Medulla oblongata (tissue), 1 donor: ENCODE measurements at regions not wholly inside any gene's neighbourhood (a gene's known extent, or its start where the extent isn't known, plus 50 kb on each side); places are given as distances from the start of the nearest gene placed in this dataset.

Source experiments
- DNase-seq: peaks from one replicate; pipeline ENCODE4 v3.0.0-alpha.2; 2015; ENCODE audit errors: extremely low spot score

DNA sequence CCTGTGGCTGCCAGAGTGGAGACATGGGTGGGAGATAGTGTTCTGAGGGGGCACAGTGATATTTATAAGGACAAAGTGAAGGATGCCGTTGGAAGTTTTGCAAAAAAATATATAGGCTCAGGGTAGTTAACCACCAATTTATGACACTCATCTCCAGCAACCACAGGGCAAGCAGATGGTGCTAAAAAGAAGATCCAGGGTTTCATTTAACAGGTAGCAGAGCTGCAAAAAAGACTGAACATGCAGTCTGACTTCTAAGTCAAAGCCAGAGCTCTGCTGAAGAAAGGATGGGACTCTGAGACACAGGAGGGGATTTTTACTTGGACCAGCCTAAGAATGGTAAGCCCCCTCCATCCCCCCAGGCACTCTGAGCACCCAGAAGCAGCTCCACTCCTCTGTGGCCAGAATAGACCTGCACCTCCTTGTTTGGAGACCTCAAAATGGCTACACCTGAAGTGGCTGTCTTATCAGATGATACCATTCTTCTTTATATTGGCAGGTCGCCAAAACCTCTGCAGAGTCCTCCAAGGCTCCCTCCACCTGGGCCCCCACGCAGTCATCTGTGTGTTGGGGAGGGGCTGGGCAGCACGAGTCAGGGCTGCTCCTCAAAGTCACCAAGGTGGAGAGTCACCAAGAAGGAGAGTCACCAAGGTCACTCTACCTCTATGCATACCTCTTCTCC, 161.4 kb upstream of the FAM9B start:
- DNase-seq, result no peak

DNA sequence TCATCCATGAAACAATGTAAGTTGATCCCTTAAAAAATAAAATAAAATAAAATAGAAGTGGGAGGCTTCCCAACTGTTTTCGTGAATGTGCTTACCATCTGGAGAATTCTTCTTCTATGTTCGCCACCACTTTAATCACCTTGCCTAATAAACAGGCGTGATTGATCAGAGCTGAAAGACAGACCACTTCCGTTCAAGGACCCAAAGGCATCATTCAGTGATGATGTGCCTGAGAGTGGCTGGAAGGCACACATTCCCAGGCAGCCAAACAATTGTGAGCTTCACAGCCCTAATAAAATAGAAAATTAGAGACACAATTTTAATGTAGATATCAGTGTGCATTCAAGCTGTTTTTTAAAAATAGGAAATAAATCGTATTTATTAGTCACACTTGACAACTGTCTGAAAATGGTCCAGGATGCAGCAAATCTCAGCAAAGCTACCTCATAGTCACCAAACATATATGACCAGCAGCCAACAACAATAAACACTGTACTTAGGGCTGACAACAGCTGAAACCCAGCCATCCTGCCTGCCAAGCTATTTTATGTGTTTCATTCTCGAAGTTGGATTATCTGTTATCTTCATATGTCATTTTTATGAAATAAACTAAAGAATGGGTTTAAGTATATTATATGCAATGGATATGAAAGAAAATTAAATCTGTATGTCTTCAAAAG, 163.2 kb upstream of the FAM9B start:
- no peak for DNase-seq

- DNase-seq, result no peak
Measured at GRCh38 chrX:9204560-9204959, 170.6 kb upstream of the FAM9B start.

- no peak for DNase-seq
Measured at GRCh38 chrX:9205599-9206223, 171.8 kb upstream of the FAM9B start.

DNA sequence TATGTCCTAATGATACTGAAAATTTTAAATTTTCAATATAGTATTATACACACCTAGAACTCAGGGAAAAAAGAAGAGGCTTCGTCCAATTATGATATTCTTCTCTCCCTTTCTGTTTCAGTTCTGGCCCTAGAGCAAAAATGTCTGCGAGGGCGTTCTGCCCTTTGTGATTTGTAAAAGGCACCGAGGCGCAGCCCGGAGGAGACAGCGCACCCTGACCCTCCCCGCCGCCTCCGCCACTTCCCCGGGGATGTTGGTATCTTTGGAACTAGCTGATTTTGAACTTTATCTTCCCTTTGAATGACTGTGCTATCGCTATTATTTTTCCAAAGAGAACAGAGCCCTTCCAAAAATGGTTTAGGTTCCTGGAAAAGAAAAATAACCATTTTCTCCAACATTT, 173.2 kb upstream of the FAM9B start:
- DNase-seq, result no peak

DNA sequence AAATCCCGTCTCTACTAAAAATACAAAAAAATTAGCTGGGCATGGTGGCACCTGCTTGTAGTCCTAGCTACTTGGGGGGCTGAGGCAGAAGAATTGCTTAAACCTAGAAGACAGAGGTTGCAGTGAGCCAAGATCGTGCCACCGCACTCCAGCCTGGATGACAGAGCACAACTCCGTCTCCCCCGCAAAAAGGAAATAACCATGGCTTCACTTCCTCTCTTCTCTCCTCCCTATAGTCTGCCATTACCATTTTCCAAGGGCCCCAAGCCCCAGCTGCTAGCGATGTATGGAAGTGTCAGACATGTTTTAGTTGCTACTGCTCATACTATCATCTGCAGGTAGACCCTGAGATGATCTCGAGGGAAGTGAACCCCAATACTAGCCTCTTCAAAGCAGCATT, 177.3 kb upstream of the FAM9B start:
- no peak for DNase-seq

- no peak for DNase-seq
Measured at GRCh38 chrX:9221781-9222180, 187.9 kb upstream of the FAM9B start.

GRCh38 chrX:9222299-9222698, 188.4 kb upstream of the FAM9B start:
- DNase-seq, result no peak

GRCh38 chrX:9227276-9227675, 193.3 kb upstream of the FAM9B start:
- no peak for DNase-seq

DNA sequence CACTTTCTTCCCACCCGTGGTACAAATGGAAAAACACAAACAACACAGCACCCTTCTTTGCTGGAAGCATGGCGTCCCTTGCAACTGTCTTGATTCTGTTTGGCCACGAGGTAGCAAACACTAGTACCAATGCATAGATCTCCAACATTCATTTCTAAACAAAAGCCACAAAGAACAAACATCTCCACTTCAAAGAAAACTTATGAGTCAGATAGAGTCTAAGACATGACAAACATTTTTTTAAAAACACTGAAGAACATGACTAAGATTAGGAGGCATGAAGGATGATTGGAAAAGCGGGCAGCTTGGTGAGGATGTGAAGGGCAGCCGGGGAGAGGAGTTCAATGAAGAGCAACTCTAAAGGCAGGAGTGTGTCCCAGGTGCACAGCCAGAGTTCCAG, 197.6 kb upstream of the FAM9B start:
- no peak for DNase-seq

DNA sequence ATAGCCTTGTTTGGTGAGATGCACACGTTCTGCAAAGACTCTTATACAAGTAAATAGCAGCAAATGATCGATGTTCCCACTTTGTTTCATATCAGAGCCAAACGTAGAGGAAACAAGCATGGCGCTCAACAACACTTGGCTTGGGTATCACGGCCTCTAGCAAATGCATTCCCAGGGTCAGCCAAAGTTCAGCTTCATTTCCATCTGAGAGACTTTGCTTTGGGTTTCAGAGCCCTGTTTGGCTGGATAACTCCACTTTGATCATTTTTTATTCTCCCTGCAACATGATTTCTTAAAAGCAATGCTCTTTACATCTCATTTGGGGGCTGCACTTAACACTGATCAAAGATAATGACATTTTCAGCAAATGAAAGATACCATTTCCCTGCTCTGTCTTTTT, 199.2 kb upstream of the FAM9B start:
- peak; percentile 2 for DNase-seq

DNA sequence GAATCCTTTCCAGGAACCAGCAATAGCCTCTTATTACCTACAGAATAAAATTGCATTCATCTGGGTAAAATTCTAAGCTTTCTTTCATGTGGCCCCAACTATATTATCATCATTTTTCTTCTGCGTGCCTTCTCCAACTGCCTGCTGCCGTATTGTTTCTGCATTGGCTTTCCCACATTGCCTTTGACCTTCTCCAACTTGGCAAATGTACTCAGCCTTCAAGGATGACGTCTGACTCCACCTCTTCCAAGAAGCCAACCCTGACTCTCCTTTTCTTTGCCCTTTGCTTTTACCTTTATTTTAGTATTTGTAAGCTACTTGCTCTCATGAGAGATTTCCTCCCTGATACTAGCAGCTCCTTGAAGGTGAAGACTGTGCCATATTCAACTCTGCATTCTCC, 200.4 kb upstream of the FAM9B start:
- DNase-seq, result no peak

DNA sequence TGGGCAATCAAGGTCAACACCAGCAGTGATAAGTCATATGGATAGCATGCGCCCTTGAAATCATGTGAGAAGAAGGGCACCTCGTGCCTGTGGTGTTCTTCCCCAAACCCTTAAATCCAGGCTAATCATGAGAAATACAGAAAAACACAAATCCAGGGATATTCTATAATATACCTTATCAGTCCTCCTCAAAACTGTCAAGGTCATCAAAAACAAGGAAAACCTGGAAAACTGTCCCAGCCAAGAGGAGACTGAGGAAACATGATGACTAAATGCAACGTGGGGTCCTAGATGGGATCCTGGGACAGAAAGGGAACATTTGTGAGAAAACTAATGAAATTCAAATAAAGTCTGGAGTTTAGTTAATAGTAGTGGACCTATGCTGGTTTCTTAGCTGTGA, 201.8 kb upstream of the FAM9B start:
- no peak for DNase-seq

DNA sequence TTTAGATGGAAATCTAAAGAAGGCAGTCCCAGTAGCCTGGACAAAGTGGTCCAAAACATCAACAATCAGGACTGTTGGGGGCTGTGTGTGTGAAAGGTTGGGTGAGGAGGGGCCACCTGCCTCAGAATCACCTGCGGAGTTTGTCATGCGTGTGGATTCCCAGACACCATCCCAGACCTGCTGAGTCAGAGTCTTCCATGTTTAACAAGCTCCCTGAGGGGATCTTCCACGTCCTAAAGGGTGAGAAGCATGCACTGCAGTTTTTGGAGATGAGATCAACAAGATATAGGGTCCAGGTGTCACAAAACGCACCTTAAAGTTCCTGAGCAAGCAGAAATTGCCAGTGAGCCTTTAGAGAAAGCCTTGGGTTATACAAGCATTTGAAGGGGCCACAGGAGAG, 207.0 kb upstream of the FAM9B start:
- no peak for DNase-seq

GRCh38 chrX:9241427-9241826, 207.5 kb upstream of the FAM9B start:
- no peak for DNase-seq

GRCh38 chrX:9249051-9249846, 215.3 kb upstream of the FAM9B start:
- no peak for DNase-seq

DNA sequence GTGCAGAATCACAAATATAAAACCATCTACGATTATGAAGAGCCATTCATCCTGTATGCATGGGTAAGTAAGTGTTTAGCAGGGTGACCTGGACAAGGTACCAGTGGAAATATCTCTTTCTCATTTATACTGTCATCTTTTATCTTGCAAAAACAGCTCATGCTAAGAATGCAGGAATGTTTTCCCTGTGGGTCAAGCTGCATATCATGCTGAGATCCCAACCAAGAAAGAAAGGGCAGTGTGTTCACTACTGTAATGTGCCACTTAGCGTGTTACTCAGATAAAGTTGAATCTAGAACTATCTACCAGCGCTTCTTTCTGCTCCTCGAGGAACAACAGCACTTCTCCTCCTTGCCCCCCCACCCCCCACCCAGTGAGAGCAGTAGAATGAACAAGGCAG, 212.7 kb upstream of the TBL1X start:
- no peak for DNase-seq

DNA sequence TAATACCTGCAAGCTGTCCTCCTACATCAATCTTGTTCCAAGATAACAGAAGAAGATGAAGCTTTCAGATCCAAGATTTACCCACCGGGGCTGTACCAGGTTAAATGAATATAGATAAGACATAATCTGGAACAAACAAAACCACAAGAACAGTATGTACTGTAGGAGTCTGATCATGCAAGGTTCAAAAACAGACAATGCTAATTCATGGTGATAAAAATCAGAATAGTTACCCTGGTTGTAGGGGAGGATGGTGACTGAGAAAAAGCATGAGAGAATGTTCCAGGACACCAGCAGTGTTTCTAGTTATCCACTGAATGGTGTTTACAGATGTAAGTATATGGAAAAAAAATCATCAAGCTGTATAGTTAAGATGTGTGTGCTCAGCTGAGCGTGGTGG, 211.6 kb upstream of the TBL1X start:
- DNase-seq, result no peak

- DNase-seq, result no peak
Measured at GRCh38 chrX:9257718-9258420, 207.0 kb upstream of the TBL1X start.

GRCh38 chrX:9258421-9259104, 206.3 kb upstream of the TBL1X start:
- no peak for DNase-seq

- DNase-seq, result no peak
Measured at GRCh38 chrX:9260603-9261002, 204.3 kb upstream of the TBL1X start.
